ENCODE measurements at regions not wholly inside any gene's neighbourhood (a gene's known extent, or its start where the extent isn't known, plus 50 kb on each side); places are given as distances from the start of the nearest gene placed in this dataset.

GRCh38 chr2:160869411-160869810, 290.8 kb upstream of the TANK start:
- DNase-seq: no peak
- Mint-ChIP-seq H3K27me3 (ENCODE audit: unreplicated experiment) (peaks cover 3% of the 10 kb centered on the region), H3K36me3 (ENCODE audit: unreplicated experiment) (no peaks in the 10 kb centered on the region), H3K9me3 (ENCODE audit: unreplicated experiment) (no peaks in the 10 kb centered on the region), H3K4me1 (ENCODE audit: low read depth, unreplicated experiment) (peaks cover 5% of the 10 kb centered on the region), H3K4me3 (ENCODE audit: unreplicated experiment) (no peak overlapping the region), H3K27ac (ENCODE audit: unreplicated experiment) (no peak overlapping the region)
- TF ChIP-seq, protein P1, sequence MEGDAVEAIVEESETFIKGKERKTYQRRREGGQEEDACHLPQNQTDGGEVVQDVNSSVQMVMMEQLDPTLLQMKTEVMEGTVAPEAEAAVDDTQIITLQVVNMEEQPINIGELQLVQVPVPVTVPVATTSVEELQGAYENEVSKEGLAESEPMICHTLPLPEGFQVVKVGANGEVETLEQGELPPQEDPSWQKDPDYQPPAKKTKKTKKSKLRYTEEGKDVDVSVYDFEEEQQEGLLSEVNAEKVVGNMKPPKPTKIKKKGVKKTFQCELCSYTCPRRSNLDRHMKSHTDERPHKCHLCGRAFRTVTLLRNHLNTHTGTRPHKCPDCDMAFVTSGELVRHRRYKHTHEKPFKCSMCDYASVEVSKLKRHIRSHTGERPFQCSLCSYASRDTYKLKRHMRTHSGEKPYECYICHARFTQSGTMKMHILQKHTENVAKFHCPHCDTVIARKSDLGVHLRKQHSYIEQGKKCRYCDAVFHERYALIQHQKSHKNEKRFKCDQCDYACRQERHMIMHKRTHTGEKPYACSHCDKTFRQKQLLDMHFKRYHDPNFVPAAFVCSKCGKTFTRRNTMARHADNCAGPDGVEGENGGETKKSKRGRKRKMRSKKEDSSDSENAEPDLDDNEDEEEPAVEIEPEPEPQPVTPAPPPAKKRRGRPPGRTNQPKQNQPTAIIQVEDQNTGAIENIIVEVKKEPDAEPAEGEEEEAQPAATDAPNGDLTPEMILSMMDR (IDR thresholded peaks at IDR 0.05; ENCODE audit: partially characterized antibody, unreplicated experiment): no peak

- H3K4me3 Mint-ChIP-seq (ENCODE audit: unreplicated experiment): no peak overlapping the region
- H3K27ac Mint-ChIP-seq (ENCODE audit: unreplicated experiment): no peak overlapping the region
- no peaks in the 10 kb centered on the region for H3K9me3 Mint-ChIP-seq (ENCODE audit: unreplicated experiment)
- peaks cover 3% of the 10 kb centered on the region for H3K27me3 Mint-ChIP-seq (ENCODE audit: unreplicated experiment)
- H3K36me3 Mint-ChIP-seq (ENCODE audit: unreplicated experiment): no peaks in the 10 kb centered on the region
- peaks cover 5% of the 10 kb centered on the region for H3K4me1 Mint-ChIP-seq (ENCODE audit: low read depth, unreplicated experiment)
- TF ChIP-seq, protein P1 (IDR thresholded peaks at IDR 0.05; ENCODE audit: partially characterized antibody, unreplicated experiment): no peak
- no peak for DNase-seq
Observed at GRCh38 chr2:160870729-160871465, 289.3 kb upstream of the TANK start.

GRCh38 chr2:160871953-160872352, 288.3 kb upstream of the TANK start:
- peaks cover 7% of the 10 kb centered on the region for H3K4me1 Mint-ChIP-seq (ENCODE audit: low read depth, unreplicated experiment)

GRCh38 chr2:160876029-160876428, 284.2 kb upstream of the TANK start:
- Mint-ChIP-seq H3K9me3 (ENCODE audit: unreplicated experiment) (no peaks in the 10 kb centered on the region), H3K27ac (ENCODE audit: unreplicated experiment) (no peak overlapping the region), H3K4me3 (ENCODE audit: unreplicated experiment) (no peak overlapping the region), H3K27me3 (ENCODE audit: unreplicated experiment) (peaks cover 2% of the 10 kb centered on the region), H3K4me1 (ENCODE audit: low read depth, unreplicated experiment) (peaks cover 4% of the 10 kb centered on the region), H3K36me3 (ENCODE audit: unreplicated experiment) (no peaks in the 10 kb centered on the region)
- TF ChIP-seq, protein P1 (IDR thresholded peaks at IDR 0.05; ENCODE audit: partially characterized antibody, unreplicated experiment): no peak
- no peak for DNase-seq

More at GRCh38 chr2:160871953-160872352, 288.3 kb upstream of the TANK start:
- DNase-seq: no peak
- Mint-ChIP-seq H3K9me3 (ENCODE audit: unreplicated experiment) (no peaks in the 10 kb centered on the region), H3K36me3 (ENCODE audit: unreplicated experiment) (no peaks in the 10 kb centered on the region), H3K27me3 (ENCODE audit: unreplicated experiment) (peaks cover 3% of the 10 kb centered on the region), H3K4me3 (ENCODE audit: unreplicated experiment) (no peak overlapping the region), H3K27ac (ENCODE audit: unreplicated experiment) (no peak overlapping the region)
- TF ChIP-seq, protein P1 (IDR thresholded peaks at IDR 0.05; ENCODE audit: partially characterized antibody, unreplicated experiment): no peak

GRCh38 chr2:160876765-160877164, 283.5 kb upstream of the TANK start:
- no peak for DNase-seq
- Mint-ChIP-seq H3K36me3 (ENCODE audit: unreplicated experiment) (no peaks in the 10 kb centered on the region), H3K4me3 (ENCODE audit: unreplicated experiment) (no peak overlapping the region), H3K9me3 (ENCODE audit: unreplicated experiment) (no peaks in the 10 kb centered on the region), H3K4me1 (ENCODE audit: low read depth, unreplicated experiment) (peaks cover 2% of the 10 kb centered on the region), H3K27me3 (ENCODE audit: unreplicated experiment) (no peaks in the 10 kb centered on the region), H3K27ac (ENCODE audit: unreplicated experiment) (no peak overlapping the region)
- TF ChIP-seq, protein P1 (IDR thresholded peaks at IDR 0.05; ENCODE audit: partially characterized antibody, unreplicated experiment): no peak

All from glutamatergic neuron (in vitro differentiated cells).